ENCODE measurements at regions not wholly inside any gene's neighbourhood (a gene's known extent, or its start where the extent isn't known, plus 50 kb on each side); places are given as distances from the start of the nearest gene placed in this dataset.

- TF ChIP-seq CTCF (IDR thresholded peaks at IDR 0.05), result no peak
- no peak for TF ChIP-seq POLR2A (IDR thresholded peaks at IDR 0.05)
Observed at GRCh38 chr2:35582637-35583036, 772.9 kb upstream of the CRIM1 start.
